HEK293T (cell line): ENCODE measurements at regions not wholly inside any gene's neighbourhood (a gene's known extent, or its start where the extent isn't known, plus 50 kb on each side); places are given as distances from the start of the nearest gene placed in this dataset.

ENCODE experiments used
- ARNT ChIP-seq: fragments of 450-650 bp; IDR thresholded peaks from 2 replicates; pipeline ENCODE4 v1.6.1; 2017; ENCODE audit warnings: mild to moderate bottlenecking
- BHLHE40 ChIP-seq: fragments of 450-650 bp; IDR thresholded peaks from 2 replicates; pipeline ENCODE4 v1.6.1; 2016; ENCODE audit warnings: mild to moderate bottlenecking, moderate library complexity, borderline replicate concordance
- CTBP1 ChIP-seq: fragments of 450-650 bp; IDR thresholded peaks from 2 replicates; pipeline ENCODE4 v1.6.1; 2016; ENCODE audit warnings: borderline replicate concordance
- FOXA1 ChIP-seq: fragments of 450-650 bp; IDR thresholded peaks from 2 replicates; pipeline ENCODE4 v1.6.1; 2016; ENCODE audit warnings: mild to moderate bottlenecking
- FOXK2 ChIP-seq: fragments of 450-650 bp; IDR thresholded peaks from 2 replicates; pipeline ENCODE4 v1.6.1; 2016; ENCODE audit warnings: mild to moderate bottlenecking
- FOXM1 ChIP-seq: fragments of 450-650 bp; IDR thresholded peaks from 2 replicates; pipeline ENCODE4 v1.6.1; 2017; ENCODE audit warnings: mild to moderate bottlenecking, borderline replicate concordance
- L3MBTL2 ChIP-seq: fragments of 450-650 bp; conservative IDR thresholded peaks from 2 replicates; pipeline ENCODE4 v1.6.1; 2016; ENCODE audit warnings: mild to moderate bottlenecking
- LEF1 ChIP-seq: fragments of 450-650 bp; IDR thresholded peaks from 2 replicates; pipeline ENCODE4 v1.6.1; 2017; ENCODE audit warnings: mild to moderate bottlenecking, borderline replicate concordance
- NFRKB ChIP-seq: fragments of 450-650 bp; IDR thresholded peaks from 2 replicates; pipeline ENCODE4 v1.6.1; 2016; ENCODE audit warnings: mild to moderate bottlenecking, moderate library complexity
- SP1 ChIP-seq: fragments of 450-650 bp; IDR thresholded peaks from 2 replicates; pipeline ENCODE4 v1.6.1; 2017
- SUZ12 ChIP-seq: fragments of 450-650 bp; IDR thresholded peaks from 2 replicates; pipeline ENCODE4 v1.6.1; 2016; ENCODE audit warnings: mild to moderate bottlenecking
- TARDBP ChIP-seq: fragments of 450-650 bp; IDR thresholded peaks from 2 replicates; pipeline ENCODE4 v1.6.1; 2016
- ZNF384 ChIP-seq: fragments of 450-650 bp; IDR thresholded peaks from 2 replicates; pipeline ENCODE4 v1.6.1; 2016
- TF ChIP-seq, protein P1 (sequence below): fragments of 450-650 bp; IDR thresholded peaks from 2 replicates; pipeline ENCODE4 v1.6.1; 2016

DNA sequence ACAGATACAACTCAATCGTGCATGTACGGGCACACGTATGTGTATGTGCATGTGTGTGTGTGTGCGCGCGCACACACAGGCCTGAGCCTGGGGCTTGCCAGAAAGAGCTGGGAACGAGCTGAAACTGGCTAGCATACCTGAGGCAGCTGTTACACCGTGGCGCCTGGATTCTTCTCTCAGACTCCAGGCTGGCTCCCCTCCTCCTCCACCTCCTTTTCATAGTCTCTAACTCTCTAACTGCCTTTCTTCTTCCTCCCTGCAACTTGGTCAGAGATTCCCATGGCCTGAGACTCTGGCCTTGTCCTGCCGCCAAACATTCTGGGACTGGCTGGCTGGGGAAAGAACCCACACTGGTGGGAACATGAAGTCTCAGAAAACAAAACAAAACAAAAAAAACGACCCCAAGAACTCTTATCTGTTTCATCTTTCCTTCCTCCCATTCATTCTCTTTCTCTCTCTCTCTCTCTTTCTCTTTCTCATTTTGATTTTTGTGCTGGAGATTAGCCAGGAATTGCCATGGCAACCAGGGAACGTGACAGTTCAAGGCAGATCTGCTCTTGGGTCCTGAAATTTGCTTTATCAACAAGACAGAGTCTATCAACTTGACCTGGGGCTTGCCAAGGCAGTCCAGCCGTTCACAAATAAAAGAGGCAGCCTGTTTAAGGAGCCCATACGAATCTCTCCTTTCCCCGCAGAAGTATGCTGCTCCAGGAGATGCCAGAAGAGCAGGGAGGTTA lies 76.8 kb upstream of the SEM1 start:
- TF ChIP-seq BHLHE40 (no peak), SP1 (no peak), CTBP1 (no peak), SUZ12 (no peak), ZNF384 (no peak), TARDBP (no peak), FOXM1 (no peak), FOXK2 (no peak), LEF1 (no peak), FOXA1 (no peak), NFRKB (no peak), ARNT (no peak), L3MBTL2 (no peak)
- TF ChIP-seq, protein P1, sequence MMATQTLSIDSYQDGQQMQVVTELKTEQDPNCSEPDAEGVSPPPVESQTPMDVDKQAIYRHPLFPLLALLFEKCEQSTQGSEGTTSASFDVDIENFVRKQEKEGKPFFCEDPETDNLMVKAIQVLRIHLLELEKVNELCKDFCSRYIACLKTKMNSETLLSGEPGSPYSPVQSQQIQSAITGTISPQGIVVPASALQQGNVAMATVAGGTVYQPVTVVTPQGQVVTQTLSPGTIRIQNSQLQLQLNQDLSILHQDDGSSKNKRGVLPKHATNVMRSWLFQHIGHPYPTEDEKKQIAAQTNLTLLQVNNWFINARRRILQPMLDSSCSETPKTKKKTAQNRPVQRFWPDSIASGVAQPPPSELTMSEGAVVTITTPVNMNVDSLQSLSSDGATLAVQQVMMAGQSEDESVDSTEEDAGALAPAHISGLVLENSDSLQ: no peak
